ENCODE measurements at regions not wholly inside any gene's neighbourhood (a gene's known extent, or its start where the extent isn't known, plus 50 kb on each side); places are given as distances from the start of the nearest gene placed in this dataset.

DNA sequence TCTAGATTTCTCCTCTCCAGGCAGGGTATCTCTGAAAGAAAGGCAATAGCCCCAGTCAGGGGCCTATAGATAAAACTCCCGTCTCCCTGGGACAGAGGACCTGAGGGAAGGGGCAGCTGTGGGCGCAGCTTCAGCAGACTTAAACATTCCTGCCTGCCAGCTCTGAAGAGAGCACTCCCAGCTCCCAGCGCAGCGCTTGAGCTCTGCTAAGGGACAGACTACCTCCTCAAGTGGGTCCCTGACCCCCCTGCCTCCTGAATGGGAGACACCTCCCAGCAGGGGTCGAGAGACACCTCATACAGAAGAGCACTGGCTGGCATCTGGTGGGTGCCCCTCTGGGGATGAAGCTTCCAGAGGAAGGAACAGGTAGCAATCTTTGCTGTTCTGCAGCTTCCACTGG is 556.9 kb downstream of the EPM2A start:
- H3K4me1 ChIP-seq (ENCODE audit: insufficient read depth, low read length, severe bottlenecking), result no peaks in the 10 kb centered on the region
- H3K9me3 ChIP-seq (ENCODE audit: low read length), result no peaks in the 10 kb centered on the region
- no peak overlapping the region for H3K4me3 ChIP-seq (ENCODE audit: low read depth, low read length, poor library complexity, severe bottlenecking)
- H3K4me2 ChIP-seq (ENCODE audit: low read length), result no peak overlapping the region
- H4K20me1 ChIP-seq (ENCODE audit: insufficient read depth, low read length), result no peaks in the 10 kb centered on the region
- no peaks in the 10 kb centered on the region for H3K79me2 ChIP-seq (ENCODE audit: insufficient read depth, low read length)
- TF ChIP-seq EZH2 (IDR thresholded peaks at IDR 0.05; ENCODE audit: borderline replicate concordance, low read length) (no peak), CTCF (IDR thresholded peaks at IDR 0.05; ENCODE audit: low read length) (no peak)
- no peak overlapping the region for H3K27ac ChIP-seq (ENCODE audit: low read depth, low read length, poor library complexity, severe bottlenecking)
- H2AFZ ChIP-seq (ENCODE audit: low read length), result no peak overlapping the region
- H3K27me3 ChIP-seq (ENCODE audit: insufficient read depth, low read length), result no peaks in the 10 kb centered on the region
- H3K9ac ChIP-seq (ENCODE audit: low read length), result no peak overlapping the region
- no peaks in the 10 kb centered on the region for H3K36me3 ChIP-seq (ENCODE audit: insufficient read depth, low read length)
- no peaks in the 10 kb centered on the region for H3F3A ChIP-seq (ENCODE audit: insufficient read depth, low read length)
- no peaks in the 10 kb centered on the region for H3K9me2 ChIP-seq (ENCODE audit: low read depth, low read length)

- Histone ChIP-seq H3K27me3 (ENCODE audit: insufficient read depth, low read length) (no peaks in the 10 kb centered on the region), H3K9me3 (ENCODE audit: low read length) (0 out of 2 replicates have a peak, but pooled peaks cover 3% of the 10 kb centered on the region), H3K4me1 (ENCODE audit: insufficient read depth, low read length, severe bottlenecking) (no peaks in the 10 kb centered on the region), H3K4me3 (ENCODE audit: low read depth, low read length, poor library complexity, severe bottlenecking) (no peak overlapping the region), H3K79me2 (ENCODE audit: insufficient read depth, low read length) (no peaks in the 10 kb centered on the region), H3F3A (ENCODE audit: insufficient read depth, low read length) (no peaks in the 10 kb centered on the region), H3K36me3 (ENCODE audit: insufficient read depth, low read length) (no peaks in the 10 kb centered on the region), H3K4me2 (ENCODE audit: low read length) (no peak overlapping the region), H3K9ac (ENCODE audit: low read length) (no peak overlapping the region), H2AFZ (ENCODE audit: low read length) (no peak overlapping the region), H3K9me2 (ENCODE audit: low read depth, low read length) (no peaks in the 10 kb centered on the region), H3K27ac (ENCODE audit: low read depth, low read length, poor library complexity, severe bottlenecking) (no peak overlapping the region), H4K20me1 (ENCODE audit: insufficient read depth, low read length) (no peaks in the 10 kb centered on the region)
- TF ChIP-seq CTCF (IDR thresholded peaks at IDR 0.05; ENCODE audit: low read length), result no peak
Observed at GRCh38 chr6:145187491-145188206, 547.7 kb downstream of the EPM2A start.

DNA sequence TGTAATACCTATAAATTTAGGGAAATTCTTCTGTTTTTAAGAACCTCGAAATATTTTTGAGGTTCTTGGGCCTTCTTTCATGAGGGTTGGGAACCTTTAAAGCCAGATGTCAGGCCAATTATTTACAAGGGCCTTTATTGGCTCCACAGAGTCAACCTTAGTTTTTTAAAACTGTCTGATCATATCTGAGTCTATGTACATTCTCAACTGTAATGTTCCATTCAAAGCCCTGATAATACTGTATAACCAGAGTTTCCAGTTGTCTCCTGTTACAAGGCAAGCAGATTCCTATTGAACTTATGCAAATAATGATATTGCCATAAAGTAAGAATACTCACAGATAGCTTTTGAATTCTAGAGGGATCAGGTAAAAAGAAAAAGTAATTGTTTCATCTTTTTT is 545.5 kb downstream of the EPM2A start:
- no peak overlapping the region for H3K4me2 ChIP-seq (ENCODE audit: low read length)
- H3K27me3 ChIP-seq (ENCODE audit: insufficient read depth, low read length), result no peaks in the 10 kb centered on the region

More for the DNA sequence above, 545.5 kb downstream of the EPM2A start:
- no peak overlapping the region for H2AFZ ChIP-seq (ENCODE audit: low read length)
- no peak overlapping the region for H3K27ac ChIP-seq (ENCODE audit: low read depth, low read length, poor library complexity, severe bottlenecking)
- H3K36me3 ChIP-seq (ENCODE audit: insufficient read depth, low read length), result no peaks in the 10 kb centered on the region
- no peaks in the 10 kb centered on the region for H3K79me2 ChIP-seq (ENCODE audit: insufficient read depth, low read length)
- H3K9me2 ChIP-seq (ENCODE audit: low read depth, low read length), result no peaks in the 10 kb centered on the region
- no peaks in the 10 kb centered on the region for H3K4me1 ChIP-seq (ENCODE audit: insufficient read depth, low read length, severe bottlenecking)
- H4K20me1 ChIP-seq (ENCODE audit: insufficient read depth, low read length), result no peaks in the 10 kb centered on the region
- H3K9ac ChIP-seq (ENCODE audit: low read length), result no peak overlapping the region
- H3K4me3 ChIP-seq (ENCODE audit: low read depth, low read length, poor library complexity, severe bottlenecking), result no peak overlapping the region
- 0 out of 2 replicates have a peak, but pooled peaks cover 3% of the 10 kb centered on the region for H3K9me3 ChIP-seq (ENCODE audit: low read length)
- no peaks in the 10 kb centered on the region for H3F3A ChIP-seq (ENCODE audit: insufficient read depth, low read length)
- TF ChIP-seq EZH2 (IDR thresholded peaks at IDR 0.05; ENCODE audit: borderline replicate concordance, low read length) (no peak), CTCF (IDR thresholded peaks at IDR 0.05; ENCODE audit: low read length) (no peak)

Measured in OCI-LY1 (cell line).